ENCODE measurements at regions not wholly inside any gene's neighbourhood (a gene's known extent, or its start where the extent isn't known, plus 50 kb on each side); places are given as distances from the start of the nearest gene placed in this dataset.

DNA sequence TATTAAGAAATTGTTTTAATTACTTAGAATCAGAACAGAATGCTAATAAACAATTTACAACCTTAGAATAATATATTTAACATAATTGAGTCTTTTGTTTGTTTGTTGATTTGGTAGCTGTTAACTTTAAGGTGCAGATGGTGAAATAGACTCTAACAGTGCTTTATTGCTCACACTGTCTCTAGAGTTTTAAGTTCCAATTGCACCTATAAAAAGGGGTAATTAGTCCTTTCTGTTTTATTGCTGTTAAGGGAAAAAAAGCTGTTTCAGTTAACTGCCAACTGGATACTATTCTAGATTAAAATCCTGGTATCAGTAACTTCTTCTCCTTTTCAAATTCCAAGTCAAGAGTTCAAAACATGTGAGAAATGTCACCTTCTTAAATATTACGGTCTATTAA lies 197.6 kb upstream of the TMPRSS15 start:
- TF ChIP-seq EP300 (IDR thresholded peaks at IDR 0.05) (no peak), POLR2A (IDR thresholded peaks at IDR 0.05) (no peak), POLR2AphosphoS5 (IDR thresholded peaks at IDR 0.05) (no peak)
- TF ChIP-seq, protein P1, sequence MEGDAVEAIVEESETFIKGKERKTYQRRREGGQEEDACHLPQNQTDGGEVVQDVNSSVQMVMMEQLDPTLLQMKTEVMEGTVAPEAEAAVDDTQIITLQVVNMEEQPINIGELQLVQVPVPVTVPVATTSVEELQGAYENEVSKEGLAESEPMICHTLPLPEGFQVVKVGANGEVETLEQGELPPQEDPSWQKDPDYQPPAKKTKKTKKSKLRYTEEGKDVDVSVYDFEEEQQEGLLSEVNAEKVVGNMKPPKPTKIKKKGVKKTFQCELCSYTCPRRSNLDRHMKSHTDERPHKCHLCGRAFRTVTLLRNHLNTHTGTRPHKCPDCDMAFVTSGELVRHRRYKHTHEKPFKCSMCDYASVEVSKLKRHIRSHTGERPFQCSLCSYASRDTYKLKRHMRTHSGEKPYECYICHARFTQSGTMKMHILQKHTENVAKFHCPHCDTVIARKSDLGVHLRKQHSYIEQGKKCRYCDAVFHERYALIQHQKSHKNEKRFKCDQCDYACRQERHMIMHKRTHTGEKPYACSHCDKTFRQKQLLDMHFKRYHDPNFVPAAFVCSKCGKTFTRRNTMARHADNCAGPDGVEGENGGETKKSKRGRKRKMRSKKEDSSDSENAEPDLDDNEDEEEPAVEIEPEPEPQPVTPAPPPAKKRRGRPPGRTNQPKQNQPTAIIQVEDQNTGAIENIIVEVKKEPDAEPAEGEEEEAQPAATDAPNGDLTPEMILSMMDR (IDR thresholded peaks at IDR 0.05), result no peak
